NB4 (cell line): ENCODE measurements at regions not wholly inside any gene's neighbourhood (a gene's known extent, or its start where the extent isn't known, plus 50 kb on each side); places are given as distances from the start of the nearest gene placed in this dataset.

Experiments
- DNase-seq: peaks from one replicate; pipeline ENCODE4 v3.0.0; 2010; ENCODE audit warnings: low read depth
- H3K4me3 ChIP-seq: one replicate; pipeline ENCODE4 v1.5.1; 2011; ENCODE audit warnings: mild to moderate bottlenecking, low read depth, low read length, moderate library complexity
- CTCF ChIP-seq: IDR thresholded peaks from one replicate; pipeline ENCODE4 v1.5.1; 2012; ENCODE audit warnings: low read depth, low read length
- MYC ChIP-seq: IDR thresholded peaks from 2 replicates; pipeline ENCODE4 v1.6.1; 2011; ENCODE audit warnings: low read depth, low read length
- POLR2A ChIP-seq: IDR thresholded peaks from 2 replicates; pipeline ENCODE4 v1.6.1; 2011; ENCODE audit warnings: mild to moderate bottlenecking; ENCODE audit not compliant: insufficient read length; ENCODE audit errors: extremely low read depth
- TF ChIP-seq, protein P1 (sequence below): IDR thresholded peaks from 2 replicates; pipeline ENCODE4 v1.6.1; 2011; ENCODE audit warnings: low read depth, low read length

GRCh38 chr19:20250627-20251026 lies 83.6 kb downstream of the ZNF486 start:
- DNase-seq, result no peak
- no peak for TF ChIP-seq POLR2A
- TF ChIP-seq, protein P1, sequence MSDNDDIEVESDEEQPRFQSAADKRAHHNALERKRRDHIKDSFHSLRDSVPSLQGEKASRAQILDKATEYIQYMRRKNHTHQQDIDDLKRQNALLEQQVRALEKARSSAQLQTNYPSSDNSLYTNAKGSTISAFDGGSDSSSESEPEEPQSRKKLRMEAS, result no peak
- TF ChIP-seq MYC, result no peak
- no peak for TF ChIP-seq CTCF
- no peak overlapping the region for H3K4me3 ChIP-seq

GRCh38 chr19:20250121-20250520 lies 83.1 kb downstream of the ZNF486 start:
- TF ChIP-seq MYC (no peak), POLR2A (no peak), CTCF (no peak)
- TF ChIP-seq, protein P1, result no peak
- DNase-seq, result no peak
- no peak overlapping the region for H3K4me3 ChIP-seq
